HG03066 (cell line): ENCODE measurements at regions not wholly inside any gene's neighbourhood (a gene's known extent, or its start where the extent isn't known, plus 50 kb on each side); places are given as distances from the start of the nearest gene placed in this dataset.

ENCODE experiments used
- ATAC-seq: cut with Tn5 transposase; IDR thresholded peaks from one replicate; pipeline ENCODE4 v1.9.1; 2021; ENCODE audit warnings: low read depth; ENCODE audit not compliant: unreplicated experiment

DNA sequence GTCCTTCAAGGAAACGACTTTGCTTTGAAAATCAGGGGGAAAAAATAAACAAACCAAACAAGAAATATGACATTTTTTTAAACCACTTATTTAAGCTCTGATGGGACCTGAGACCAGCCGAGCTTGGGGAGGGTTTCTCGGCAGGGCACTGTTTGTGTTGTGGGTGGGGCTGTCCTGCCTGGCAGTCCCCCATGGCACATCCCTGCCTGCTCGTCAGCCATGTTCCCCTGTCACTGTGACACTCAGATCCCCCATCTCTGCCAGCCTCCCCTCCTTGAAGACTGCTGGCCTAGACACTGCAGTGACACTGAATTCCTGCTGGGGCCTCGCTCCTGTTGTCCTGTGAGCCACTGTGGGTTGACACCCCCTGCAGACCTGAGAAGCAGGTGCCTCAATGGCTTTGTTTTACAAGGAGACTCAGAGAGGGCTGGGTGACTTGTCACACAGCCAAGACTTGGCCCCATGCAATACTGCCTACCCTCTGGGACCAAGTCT, 95.1 kb upstream of the PTPN1 start:
- no peak for ATAC-seq

DNA sequence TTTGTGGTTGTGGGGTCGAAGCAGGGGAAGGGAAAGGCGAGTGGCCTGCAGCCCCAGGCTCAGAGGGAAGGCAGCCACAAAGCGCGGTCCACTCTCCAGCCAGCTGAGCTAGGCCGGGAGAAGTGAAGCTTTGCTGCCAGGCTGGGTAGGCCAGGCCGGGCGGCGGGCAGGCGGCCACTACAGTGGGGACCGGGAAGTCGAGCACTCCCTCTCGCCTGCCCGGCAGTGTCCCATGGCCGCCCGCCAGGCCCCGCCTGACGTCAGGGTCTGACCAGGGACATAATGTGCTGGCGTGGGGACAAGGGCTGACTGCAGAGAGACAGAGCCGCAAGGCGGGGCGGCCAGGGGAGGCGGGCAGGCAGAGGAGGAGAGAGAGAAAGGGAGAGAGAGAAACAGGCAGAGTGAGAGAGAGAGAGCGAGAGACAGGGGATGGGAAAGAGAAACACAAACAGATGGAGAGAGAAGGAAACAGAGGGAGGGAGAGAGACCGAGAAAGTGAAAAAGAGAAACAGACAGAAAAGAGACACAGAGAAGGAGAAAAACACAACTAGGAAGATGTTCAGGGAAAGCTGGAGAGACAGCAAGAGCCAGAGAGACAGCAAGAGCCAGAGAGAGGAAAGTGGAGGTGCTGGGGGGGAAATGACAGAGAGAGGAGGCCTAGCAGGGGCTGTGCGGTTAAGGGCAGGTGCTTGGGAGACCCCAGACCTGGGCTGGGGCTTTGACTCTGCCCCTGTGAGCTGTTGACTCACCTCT, 94.5 kb upstream of the PTPN1 start:
- no peak for ATAC-seq

DNA sequence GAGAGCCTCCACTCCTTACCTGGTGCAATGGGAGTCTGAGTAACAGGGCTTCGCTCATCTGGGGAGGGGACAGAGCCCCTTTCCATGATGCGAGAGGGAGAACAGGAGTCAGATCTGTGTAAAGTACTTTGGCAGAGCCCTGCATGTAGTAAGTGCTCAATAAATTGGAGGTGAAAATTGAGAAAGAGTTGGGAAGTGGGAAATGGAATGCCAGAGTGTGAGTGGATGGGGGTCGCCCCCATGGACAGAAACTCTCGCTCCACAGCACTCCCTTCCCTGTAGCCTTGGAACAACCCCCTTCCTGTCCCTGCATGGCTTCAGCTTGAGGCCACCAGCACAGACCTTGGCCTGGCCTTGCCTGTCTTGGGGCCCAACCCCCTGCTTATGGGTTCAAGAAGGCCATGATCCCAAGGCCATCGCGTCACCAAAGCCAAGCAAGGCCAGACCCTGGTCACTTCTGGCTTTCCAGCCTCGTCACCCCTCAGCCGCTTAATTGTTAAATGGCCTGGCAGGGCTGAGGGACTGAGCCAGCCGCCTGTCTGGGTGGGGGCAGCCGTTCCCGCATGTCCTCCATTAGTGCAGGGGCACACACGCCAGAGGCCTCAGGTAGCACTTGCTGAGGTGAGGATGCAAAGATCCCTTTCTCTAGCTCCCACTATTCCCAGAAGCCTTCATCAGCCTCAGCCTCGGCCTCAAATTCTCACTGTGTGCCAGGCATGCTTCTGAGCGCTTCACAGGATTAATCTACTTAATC, 93.7 kb upstream of the PTPN1 start:
- ATAC-seq: no peak

DNA sequence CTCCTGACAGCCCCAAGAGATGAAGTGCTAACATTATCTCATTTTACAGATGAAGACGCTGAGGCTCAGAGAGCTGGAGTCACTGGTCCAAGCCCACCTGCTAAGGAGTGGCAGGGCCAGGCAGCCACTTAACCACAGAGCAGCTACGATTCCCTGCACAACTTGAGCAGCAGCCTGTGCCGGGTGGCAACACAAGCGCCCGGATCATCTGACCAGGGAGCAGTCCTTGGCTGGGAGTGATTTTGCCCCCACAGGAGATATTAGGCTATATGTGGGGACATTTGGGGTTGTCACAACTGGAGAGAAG, 93.2 kb upstream of the PTPN1 start:
- no peak for ATAC-seq

DNA sequence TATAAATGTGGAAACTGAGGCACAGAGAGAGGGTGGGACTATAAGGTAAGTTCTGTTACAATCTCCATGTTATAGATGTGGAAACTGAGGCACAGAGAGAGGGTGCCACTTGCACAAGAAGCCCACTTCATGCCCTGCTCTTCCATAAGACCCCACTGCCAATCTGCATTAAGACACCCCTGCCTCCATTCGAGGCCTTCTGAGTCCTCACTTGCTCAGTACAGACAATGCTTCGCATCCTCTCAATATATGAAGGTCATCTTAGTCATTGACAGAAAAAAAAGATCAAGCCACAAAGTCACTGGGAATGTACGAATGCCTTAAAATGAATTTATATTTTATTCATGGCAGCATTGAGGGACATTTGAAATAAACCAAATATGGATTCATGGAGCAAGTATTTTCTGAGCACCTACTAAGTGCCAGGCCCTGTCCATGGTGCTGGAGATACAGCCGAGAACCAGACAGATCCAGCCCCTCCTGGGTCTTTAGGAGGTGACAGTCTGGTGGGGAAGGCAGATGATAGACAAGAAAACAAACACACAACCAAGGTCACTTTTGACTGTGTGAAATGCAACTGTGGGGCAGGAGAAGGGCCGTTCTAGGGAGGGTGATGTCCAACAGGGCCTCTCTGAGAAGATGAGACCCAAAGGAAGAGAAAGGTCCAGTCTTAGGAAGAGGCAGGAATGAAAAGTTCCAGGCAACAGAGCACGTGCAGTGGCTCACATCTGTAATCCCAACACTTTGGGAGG, 92.5 kb upstream of the PTPN1 start:
- ATAC-seq: no peak

DNA sequence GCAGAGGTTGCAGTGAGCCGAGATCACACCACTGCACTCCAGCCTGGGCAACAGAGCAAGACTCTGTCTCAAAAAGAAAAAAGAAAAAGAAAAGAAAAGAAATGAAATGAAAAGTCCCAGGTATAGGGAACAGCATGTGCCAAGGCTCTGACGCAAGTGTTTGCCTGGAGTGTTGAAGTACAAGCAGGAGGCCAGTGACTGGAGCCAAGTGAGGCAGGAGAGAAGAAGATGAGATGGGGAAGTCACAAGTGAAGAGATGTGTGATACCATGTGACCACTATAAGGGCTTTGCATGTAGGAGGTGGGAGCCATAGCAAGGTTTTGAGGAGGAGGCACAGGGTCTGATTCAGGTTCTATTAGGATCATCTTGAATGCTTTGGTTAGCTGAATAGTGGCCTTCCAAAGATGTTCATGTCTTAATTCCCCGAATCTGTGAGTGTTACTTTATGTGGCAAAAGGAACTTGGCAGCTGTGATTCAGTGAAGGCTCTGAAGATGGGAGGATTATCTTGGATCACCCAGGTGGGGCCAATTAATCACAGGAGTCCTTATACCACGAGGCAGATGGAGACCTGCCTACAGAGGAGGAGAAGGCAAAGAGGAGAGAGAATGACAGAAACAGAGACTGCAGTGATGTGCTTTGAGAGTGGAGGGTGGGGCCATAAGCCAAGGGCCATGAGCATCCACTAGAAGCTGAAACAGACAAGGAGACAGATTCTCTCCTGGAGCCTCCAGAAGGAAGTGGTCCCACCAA, 91.1 kb upstream of the PTPN1 start:
- ATAC-seq: no peak

DNA sequence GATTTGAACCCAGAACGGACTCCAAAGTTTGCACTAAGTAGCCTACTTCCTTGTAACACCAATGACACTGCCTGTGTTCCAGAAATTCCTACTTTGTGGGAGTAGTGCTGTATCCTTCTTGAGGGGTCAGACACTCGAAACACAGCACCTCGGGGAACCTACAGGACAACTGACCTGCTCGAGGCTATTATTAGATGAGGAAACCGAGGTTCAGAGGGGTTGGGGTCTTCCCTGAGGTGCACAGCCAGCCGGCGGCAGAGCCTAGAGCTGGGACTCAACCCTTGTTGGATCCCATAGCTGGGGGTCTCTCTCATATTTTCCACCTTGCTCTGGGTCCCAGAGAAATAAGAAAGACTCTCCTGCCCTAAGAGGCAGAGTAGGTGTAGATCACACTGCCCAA, 89.8 kb upstream of the PTPN1 start:
- ATAC-seq: no peak

DNA sequence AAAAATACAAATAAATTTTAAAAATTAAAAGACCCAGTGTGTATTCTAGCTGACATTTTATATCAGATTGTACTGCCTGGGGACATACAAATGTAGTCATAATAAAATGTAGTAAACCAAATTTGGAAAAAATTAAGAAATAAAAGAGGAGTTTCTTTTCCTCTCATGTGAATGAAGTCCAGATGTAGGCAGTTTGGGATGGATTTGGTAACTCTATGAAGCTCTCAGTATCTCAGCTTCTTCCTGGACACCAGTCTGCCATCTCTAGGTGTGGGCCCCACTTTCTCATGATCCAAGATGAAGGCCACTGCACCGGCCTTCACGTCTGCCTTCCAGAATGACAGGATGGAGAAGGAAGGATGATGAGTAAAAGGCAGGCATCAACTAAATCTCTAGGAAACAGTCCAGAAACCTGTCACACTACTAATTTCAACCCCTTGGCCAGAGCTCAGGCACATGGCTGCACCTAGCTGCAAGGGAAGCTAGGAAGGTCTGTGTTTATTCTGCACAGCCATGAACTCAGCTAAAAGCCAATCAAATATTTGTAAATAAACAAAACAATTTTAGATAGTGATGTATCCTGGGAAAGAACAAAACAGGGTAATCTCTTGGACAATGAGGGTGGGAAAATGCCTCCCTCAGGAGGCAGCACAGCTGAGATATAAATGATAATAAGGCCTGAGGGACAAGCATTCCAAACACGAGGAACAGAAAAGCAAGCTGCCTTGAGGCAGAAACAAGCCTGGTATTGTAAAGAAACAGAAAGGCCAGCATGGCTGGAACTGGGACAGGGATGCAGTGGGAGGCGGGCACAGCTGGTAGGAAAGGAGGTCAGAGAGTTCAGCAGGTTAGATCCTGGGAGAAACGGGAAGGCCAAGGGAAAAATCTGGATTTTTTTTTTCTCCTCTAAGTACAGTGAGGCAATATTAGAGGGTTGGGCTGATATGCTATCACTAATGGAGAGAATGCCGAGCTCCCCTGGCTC, 88.5 kb upstream of the PTPN1 start:
- ATAC-seq: no peak

DNA sequence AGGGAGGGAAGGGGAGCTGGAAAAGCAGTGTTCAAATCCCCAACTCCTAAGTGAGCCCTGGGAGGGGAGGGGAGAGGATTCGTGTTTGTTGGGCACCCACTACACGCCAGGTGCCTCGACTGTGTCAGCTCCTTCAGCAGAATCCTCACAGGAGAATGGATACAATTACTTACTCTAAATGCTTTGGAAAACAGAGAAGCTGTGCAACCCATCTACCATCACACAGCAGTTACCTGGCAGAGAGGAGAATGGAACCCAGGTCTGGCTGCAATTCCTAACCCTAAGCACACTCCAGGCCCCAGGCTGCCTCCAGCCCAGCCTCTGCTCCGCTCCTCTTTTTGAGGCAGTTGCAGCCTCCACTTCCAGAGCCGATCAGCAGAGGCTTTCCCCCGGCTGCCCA, 86.4 kb upstream of the PTPN1 start:
- ATAC-seq: no peak

DNA sequence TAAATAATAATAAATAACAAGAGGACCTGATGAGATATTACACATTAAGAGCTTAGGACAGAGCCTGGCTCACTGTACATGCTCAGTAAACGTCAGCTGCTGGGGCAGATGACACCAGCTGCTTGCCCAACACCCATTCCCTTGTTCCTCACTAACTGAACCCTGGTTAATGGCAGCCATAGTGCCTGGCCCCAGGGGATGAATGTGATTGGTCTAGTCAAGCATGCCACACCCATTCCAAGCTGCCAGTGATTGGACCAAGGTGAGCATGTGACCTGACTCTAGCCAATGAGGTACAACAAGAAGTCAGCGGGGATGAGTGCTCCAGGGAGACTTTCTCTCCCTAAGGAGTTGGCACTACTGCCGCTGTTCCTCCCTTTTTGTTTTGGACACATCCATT, 85.1 kb upstream of the PTPN1 start:
- no peak for ATAC-seq

DNA sequence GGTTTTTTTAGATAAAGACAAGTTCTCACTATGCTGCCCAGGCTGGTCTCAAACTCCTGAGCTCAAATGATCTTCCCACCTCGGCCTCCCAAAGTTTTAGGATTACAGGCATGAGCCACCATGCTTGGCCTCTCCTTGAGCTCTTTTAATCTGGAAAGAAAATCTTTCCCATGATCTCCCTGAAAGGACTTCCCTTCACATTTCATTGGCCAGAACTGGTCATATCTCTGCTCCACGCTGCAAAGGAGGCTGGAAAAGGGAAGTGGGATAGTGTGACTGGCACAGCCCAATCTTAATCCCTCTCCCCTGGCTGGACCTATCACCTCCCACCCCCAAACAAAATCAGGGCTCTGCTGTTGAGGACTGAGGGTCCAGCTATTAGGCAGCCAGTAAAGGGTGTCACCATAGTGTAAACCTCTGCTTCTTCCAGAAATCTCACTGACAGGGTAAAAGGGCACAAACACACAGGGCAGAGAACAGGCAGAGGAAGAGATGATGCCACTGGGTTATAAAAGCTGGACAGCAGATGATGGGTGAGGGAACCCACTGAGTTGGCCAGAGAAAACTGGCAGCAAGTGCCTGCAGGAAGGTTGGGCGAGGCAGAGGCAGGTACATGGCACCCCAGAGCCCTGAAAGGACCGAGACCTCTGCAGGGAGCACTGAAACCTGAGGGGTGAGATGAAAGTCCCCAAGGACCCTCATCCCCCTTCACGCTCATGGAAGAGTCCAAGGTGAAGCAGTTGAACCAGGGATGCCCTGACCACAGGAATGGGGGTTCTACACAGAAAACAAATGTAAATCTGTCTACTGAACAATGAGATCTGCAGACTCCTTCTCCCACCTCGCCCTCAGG, 83.1 kb upstream of the PTPN1 start:
- no peak for ATAC-seq

DNA sequence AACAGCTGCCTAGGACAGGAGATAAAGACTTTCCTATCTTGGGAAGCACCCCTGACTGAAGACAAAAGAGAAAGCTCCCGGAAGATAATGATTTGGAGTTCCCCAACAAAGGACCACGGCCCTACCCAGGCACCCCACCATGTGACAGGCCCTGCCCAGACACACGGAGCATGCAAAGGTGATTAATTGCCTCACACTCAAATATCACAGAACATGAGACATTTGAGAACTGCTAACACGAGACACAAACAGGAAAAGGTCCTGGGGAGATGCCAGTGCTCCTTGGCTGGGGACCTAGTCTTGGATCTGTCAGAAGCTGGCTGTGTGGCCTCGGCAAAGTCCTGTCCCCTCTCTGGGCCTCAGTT, 82.5 kb upstream of the PTPN1 start:
- no peak for ATAC-seq

DNA sequence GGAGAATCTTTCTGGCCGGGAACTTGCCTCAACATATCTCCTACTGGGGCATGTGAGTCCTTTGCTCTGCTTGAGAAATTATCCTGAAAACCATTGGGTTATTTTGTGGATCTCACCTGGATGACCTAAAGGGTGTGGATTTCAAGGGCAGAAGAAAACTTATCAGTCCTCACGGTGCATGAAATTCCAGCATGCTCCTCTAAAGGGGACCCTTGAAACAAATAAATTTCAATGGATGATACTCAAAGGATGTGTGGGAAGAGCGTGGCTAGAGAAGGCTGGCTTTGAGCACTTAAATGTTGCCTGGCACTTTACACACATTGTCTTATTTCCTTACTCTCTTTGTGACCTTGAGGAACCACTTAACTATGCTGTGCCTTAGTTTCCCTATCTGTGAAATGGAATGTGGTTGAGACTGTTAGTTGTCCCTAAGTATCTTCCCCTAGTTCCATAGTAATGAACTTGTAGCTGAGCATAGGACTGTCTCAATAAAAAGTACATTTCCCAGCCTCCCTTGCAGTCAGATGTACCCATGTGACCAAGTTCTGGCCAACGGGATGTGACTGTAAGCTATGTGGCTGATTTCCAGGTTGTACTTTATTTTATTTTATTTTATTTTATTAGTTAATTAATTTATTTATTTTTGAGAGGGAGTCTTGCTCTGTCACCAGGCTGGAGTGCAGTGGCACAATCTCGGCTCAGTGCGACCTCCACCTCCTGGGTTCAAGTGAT, 81.9 kb upstream of the PTPN1 start:
- ATAC-seq: no peak

DNA sequence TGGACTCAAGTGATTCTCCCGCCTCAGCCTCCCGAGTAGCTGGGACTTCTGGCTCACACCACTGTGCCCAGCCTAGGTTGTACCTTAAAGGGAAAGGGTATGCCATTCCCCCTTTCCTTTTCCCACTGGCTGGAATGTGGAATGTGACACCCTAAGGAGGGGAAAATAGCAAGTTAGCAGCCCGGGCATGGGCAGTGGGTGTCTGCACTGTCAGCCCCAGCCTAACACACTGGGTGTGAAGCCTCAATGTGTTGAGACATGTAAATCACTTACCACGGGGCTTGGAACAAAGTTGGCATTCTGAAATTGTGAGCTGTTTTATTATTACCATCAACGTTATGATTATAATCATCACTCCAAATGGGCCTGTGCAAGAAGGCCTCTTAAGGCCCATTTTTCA, 80.8 kb upstream of the PTPN1 start:
- no peak for ATAC-seq

DNA sequence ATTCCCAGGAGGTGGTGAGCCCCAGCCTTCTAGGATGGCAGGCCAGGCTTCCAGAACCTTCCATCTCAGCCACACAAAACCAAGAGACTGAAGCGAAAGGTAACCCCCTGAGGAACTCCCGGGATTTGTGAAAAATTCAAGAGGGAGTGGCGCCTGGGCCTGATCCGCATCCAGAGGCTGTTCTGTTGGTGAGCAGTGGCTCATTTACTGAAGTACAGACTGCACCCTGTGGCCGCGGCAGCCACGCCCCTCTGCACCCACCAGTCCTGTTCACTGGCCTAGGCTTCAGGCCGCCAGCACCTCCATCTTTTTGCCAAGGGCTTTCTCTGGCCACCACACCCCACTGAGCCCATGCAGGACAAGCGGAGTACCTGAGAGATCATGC, 79.1 kb upstream of the PTPN1 start:
- no peak for ATAC-seq

DNA sequence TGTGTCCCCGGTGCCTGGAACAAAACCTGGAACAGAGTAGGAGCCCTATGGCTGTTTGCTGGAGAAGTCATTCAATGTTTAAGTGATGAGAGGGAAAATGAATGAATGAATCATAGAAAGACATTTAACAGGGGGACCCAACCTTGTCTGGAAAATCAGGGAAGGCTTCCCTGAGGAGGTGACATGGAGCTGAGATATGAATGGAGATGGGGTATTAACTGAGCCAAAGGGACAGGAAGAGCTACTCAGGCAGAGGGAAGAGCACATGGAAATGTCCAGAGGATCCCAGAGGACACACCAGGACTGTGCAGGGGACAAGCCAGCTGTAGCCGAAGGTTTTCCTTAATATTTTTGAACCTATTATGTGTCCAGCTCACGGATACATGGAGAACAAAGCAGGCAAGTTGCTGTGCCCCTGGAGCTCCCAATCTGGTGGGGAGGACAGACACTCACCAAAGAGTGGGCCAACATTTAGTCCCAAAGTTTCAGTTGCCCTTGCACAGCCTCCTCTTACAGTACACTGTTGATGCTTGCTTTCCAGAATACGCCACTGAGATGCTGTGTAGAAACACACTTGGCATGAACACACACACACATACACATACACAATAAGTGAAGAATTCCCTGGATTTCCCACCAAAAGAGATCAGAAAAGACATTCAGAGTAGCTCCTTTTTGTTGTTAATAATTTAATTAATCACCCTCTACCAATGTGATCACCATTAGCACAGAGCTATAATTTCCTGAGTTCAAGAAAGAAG, 77.0 kb upstream of the PTPN1 start:
- no peak for ATAC-seq

DNA sequence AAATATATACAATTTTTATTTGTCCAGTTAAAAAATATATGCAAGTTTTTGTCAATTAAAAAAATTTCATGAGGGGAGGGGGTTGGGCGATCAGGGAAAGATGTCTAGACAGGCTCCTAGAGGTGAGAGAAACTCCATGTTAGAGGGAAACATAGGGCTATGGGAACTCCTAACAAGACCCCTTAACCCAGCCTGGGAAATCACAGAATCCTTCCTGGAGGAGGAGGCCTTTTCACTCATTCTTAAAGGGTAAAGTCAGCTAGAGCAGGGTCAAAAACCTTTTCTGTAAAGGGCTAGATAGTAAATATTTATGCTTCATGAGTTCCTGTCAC, 75.9 kb upstream of the PTPN1 start:
- ATAC-seq: no peak
